Parathyroid adenoma (tissue), 2 donors: ENCODE measurements at regions not wholly inside any gene's neighbourhood (a gene's known extent, or its start where the extent isn't known, plus 50 kb on each side); places are given as distances from the start of the nearest gene placed in this dataset.

Experiments
- H2AFZ ChIP-seq: fragments of 300-600 bp; sonication (generic); one replicate; pipeline ENCODE4 v1.7.0; 2017; ENCODE audit warnings: antibody characterized with exemption, mild to moderate bottlenecking
- H3K27ac ChIP-seq: fragments of 300-600 bp; sonication (generic); one replicate; pipeline ENCODE4 v1.7.0; 2017
- H3K27me3 ChIP-seq: fragments of 300-600 bp; sonication (generic); one replicate; pipeline ENCODE4 v1.7.0; 2017; ENCODE audit warnings: low read length; ENCODE audit not compliant: control insufficient read depth, insufficient read depth
- H3K36me3 ChIP-seq: fragments of 300-600 bp; sonication (generic); one replicate; pipeline ENCODE4 v1.7.0; 2017; ENCODE audit warnings: low read length; ENCODE audit not compliant: control insufficient read depth, insufficient read depth
- H3K4me1 ChIP-seq: fragments of 300-600 bp; sonication (generic); one replicate; pipeline ENCODE4 v1.7.0; 2017; ENCODE audit warnings: control low read depth
- H3K4me2 ChIP-seq: fragments of 300-600 bp; sonication (generic); one replicate; pipeline ENCODE4 v1.7.0; 2017; ENCODE audit warnings: low read length
- H3K4me3 ChIP-seq: fragments of 300-600 bp; sonication (generic); one replicate; pipeline ENCODE4 v1.7.0; 2017; ENCODE audit warnings: low read depth, low read length
- H3K79me2 ChIP-seq: fragments of 300-600 bp; sonication (generic); one replicate; pipeline ENCODE4 v1.7.0; 2017; ENCODE audit warnings: control low read depth
- H3K9ac ChIP-seq: fragments of 300-600 bp; sonication (generic); one replicate; pipeline ENCODE4 v1.7.0; 2017; ENCODE audit warnings: mild to moderate bottlenecking
- H3K9me3 ChIP-seq: fragments of 300-600 bp; sonication (generic); one replicate; pipeline ENCODE4 v1.7.0; 2017; ENCODE audit warnings: low read length; ENCODE audit not compliant: control insufficient read depth
- CTCF ChIP-seq: fragments of 300-600 bp; sonication (generic); IDR thresholded peaks from one replicate; pipeline ENCODE4 v1.7.0; 2017; ENCODE audit warnings: antibody characterized with exemption, mild to moderate bottlenecking
- donor health status: primary hyperparathyroidism.

GRCh38 chr18:78898066-78898465 is 81.6 kb upstream of the SALL3 start:
- Histone ChIP-seq H3K27me3 (no peaks in the 10 kb centered on the region), H3K79me2 (no peaks in the 10 kb centered on the region), H3K27ac (no peak overlapping the region), H3K9me3 (no peaks in the 10 kb centered on the region), H3K4me2 (no peak overlapping the region), H3K9ac (no peak overlapping the region), H2AFZ (no peak overlapping the region), H3K4me1 (no peaks in the 10 kb centered on the region), H3K36me3 (no peaks in the 10 kb centered on the region), H3K4me3 (no peak overlapping the region)
- no peak for TF ChIP-seq CTCF

GRCh38 chr18:78898635-78899034 is 81.0 kb upstream of the SALL3 start:
- Histone ChIP-seq H3K27me3 (no peaks in the 10 kb centered on the region), H3K27ac (no peak overlapping the region), H3K4me3 (no peak overlapping the region), H3K36me3 (no peaks in the 10 kb centered on the region), H2AFZ (no peak overlapping the region), H3K9me3 (no peaks in the 10 kb centered on the region), H3K4me1 (no peaks in the 10 kb centered on the region), H3K79me2 (no peaks in the 10 kb centered on the region), H3K4me2 (no peak overlapping the region), H3K9ac (no peak overlapping the region)
- TF ChIP-seq CTCF, result no peak

GRCh38 chr18:78899241-78899640 is 80.4 kb upstream of the SALL3 start:
- Histone ChIP-seq H2AFZ (no peak overlapping the region), H3K27ac (no peak overlapping the region), H3K9ac (no peak overlapping the region), H3K27me3 (no peaks in the 10 kb centered on the region), H3K9me3 (no peaks in the 10 kb centered on the region), H3K4me2 (no peak overlapping the region), H3K79me2 (no peaks in the 10 kb centered on the region), H3K36me3 (no peaks in the 10 kb centered on the region), H3K4me3 (no peak overlapping the region), H3K4me1 (no peaks in the 10 kb centered on the region)
- no peak for TF ChIP-seq CTCF

GRCh38 chr18:78900938-78901909 is 78.4 kb upstream of the SALL3 start:
- Histone ChIP-seq H3K79me2 (no peaks in the 10 kb centered on the region), H3K9ac (no peak overlapping the region), H3K4me2 (no peak overlapping the region), H2AFZ (no peak overlapping the region), H3K4me1 (no peaks in the 10 kb centered on the region), H3K27ac (no peak overlapping the region), H3K36me3 (no peaks in the 10 kb centered on the region), H3K27me3 (no peaks in the 10 kb centered on the region), H3K9me3 (no peaks in the 10 kb centered on the region), H3K4me3 (no peak overlapping the region)
- no peak for TF ChIP-seq CTCF
